ENCODE measurements at regions not wholly inside any gene's neighbourhood (a gene's known extent, or its start where the extent isn't known, plus 50 kb on each side); places are given as distances from the start of the nearest gene placed in this dataset.

GRCh38 chr11:19597206-19597605, 115.4 kb upstream of the NAV2 start:
- no peak for DNase-seq (ENCODE audit: low read depth, low spot score)
- Histone ChIP-seq H3K4me3 (ENCODE audit: low read depth in 2 of 2, low read length in 2 of 2) (no peak overlapping the region), H3K9me3 (ENCODE audit: control insufficient read depth, insufficient read depth, low read depth, low read length) (no peaks in the 10 kb centered on the region), H3K27me3 (ENCODE audit: control insufficient read depth, insufficient read depth, low read length) (no peaks in the 10 kb centered on the region; the same call in 1 of the 2 replicates), H3K27ac (ENCODE audit: low read length) (no peak overlapping the region), H3K36me3 (ENCODE audit: control insufficient read depth, insufficient read depth, low read length) (no peaks in the 10 kb centered on the region), H3K4me1 (ENCODE audit: control insufficient read depth, insufficient read depth, low read length) (no peaks in the 10 kb centered on the region)
- TF ChIP-seq SIN3A (IDR thresholded peaks at IDR 0.05; ENCODE audit: borderline replicate concordance, insufficient read depth, low read depth, low read length) (no peak), POLR2AphosphoS5 (IDR thresholded peaks at IDR 0.05; ENCODE audit: low read depth, low read length) (no peak), CTCF (IDR thresholded peaks at IDR 0.05) (no peak), TCF7L2 (IDR thresholded peaks at IDR 0.05; ENCODE audit: low read depth, low read length) (no peak), REST (IDR thresholded peaks at IDR 0.05; ENCODE audit: insufficient read depth in 1 of 2, low read depth in 2 of 2, low read length in 1 of 2) (no peak)
- no peak for ATAC-seq
- in situ Hi-C loops (cut with HindIII; ENCODE audit: low pct_unique_long_range_greater_than_20kb, low sequenced_read_pairs), result no loop called here
- ChIA-PET CTCF (no interaction called here), POLR2A (no interaction called here)
- no TSS peak for BruUV-seq (replicated peaks)
- intact Hi-C loops (cut with micrococcal nuclease; ENCODE audit: unreplicated experiment), result no loop called here

- Histone ChIP-seq H3K4me3 (ENCODE audit: low read depth in 2 of 2, low read length in 2 of 2) (no peak overlapping the region; a peak in 1 of 4 replicates), H3K27ac (ENCODE audit: low read length) (no peak overlapping the region), H3K36me3 (ENCODE audit: control insufficient read depth, insufficient read depth, low read length) (no peaks in the 10 kb centered on the region), H3K4me1 (ENCODE audit: control insufficient read depth, insufficient read depth, low read length) (no peaks in the 10 kb centered on the region), H3K9me3 (ENCODE audit: control insufficient read depth, insufficient read depth, low read depth, low read length) (no peaks in the 10 kb centered on the region), H3K27me3 (ENCODE audit: control insufficient read depth, insufficient read depth, low read length) (no peaks in the 10 kb centered on the region; the same call in 1 of the 2 replicates)
- no TSS peak for BruUV-seq (replicated peaks)
- in situ Hi-C loops (cut with HindIII; ENCODE audit: low pct_unique_long_range_greater_than_20kb, low sequenced_read_pairs), result no loop called here
- DNase-seq (ENCODE audit: low read depth, low spot score), result peak; percentile 10
- TF ChIP-seq SIN3A (IDR thresholded peaks at IDR 0.05; ENCODE audit: borderline replicate concordance, insufficient read depth, low read depth, low read length), result no peak
- no peak for TF ChIP-seq POLR2AphosphoS5 (IDR thresholded peaks at IDR 0.05; ENCODE audit: low read depth, low read length)
- no peak for TF ChIP-seq CTCF (IDR thresholded peaks at IDR 0.05)
- TF ChIP-seq TCF7L2 (IDR thresholded peaks at IDR 0.05; ENCODE audit: low read depth, low read length), result no peak
- TF ChIP-seq REST (IDR thresholded peaks at IDR 0.05; ENCODE audit: insufficient read depth in 1 of 2, low read depth in 2 of 2, low read length in 1 of 2), result no peak
- peak; percentile 70 for ATAC-seq
- intact Hi-C loops (cut with micrococcal nuclease; ENCODE audit: unreplicated experiment), result no loop called here
- ChIA-PET POLR2A (no interaction called here), CTCF (no interaction called here)
These were observed 116.5 kb upstream of the NAV2 start for GRCh38 chr11:19595840-19596751.
